Type B pancreatic cell (in vitro differentiated cells): ENCODE measurements at regions not wholly inside any gene's neighbourhood (a gene's known extent, or its start where the extent isn't known, plus 50 kb on each side); places are given as distances from the start of the nearest gene placed in this dataset.
"Not testable (repeated sequence)": the region's sequence is repeated elsewhere in the genome, so short reads cannot be mapped to it uniquely, and the experiment has no call there.

Experiments
- DNase-seq: peaks from one replicate; pipeline ENCODE4 v3.0.0; 2021; ENCODE audit warnings: mixed read lengths; ENCODE audit not compliant: unreplicated experiment; ENCODE audit errors: extremely low spot score
- H3K27ac Mint-ChIP-seq: 2 replicates; pipeline ENCODE4 v1.8.0; 2021; ENCODE audit warnings: mild to moderate bottlenecking, mixed read lengths
- H3K27me3 Mint-ChIP-seq: 2 replicates; pipeline ENCODE4 v1.8.0; 2021; ENCODE audit warnings: mixed read lengths
- H3K36me3 Mint-ChIP-seq: 2 replicates; pipeline ENCODE4 v1.8.0; 2021; ENCODE audit warnings: mixed read lengths
- H3K4me1 Mint-ChIP-seq: one replicate; pipeline ENCODE4 v1.8.0; 2021; ENCODE audit warnings: mixed read lengths; ENCODE audit not compliant: unreplicated experiment
- H3K4me3 Mint-ChIP-seq: 2 replicates; pipeline ENCODE4 v1.8.0; 2021; ENCODE audit warnings: mild to moderate bottlenecking, mixed read lengths
- H3K9me3 Mint-ChIP-seq: 2 replicates; pipeline ENCODE4 v1.8.0; 2021; ENCODE audit warnings: mixed read lengths
- TF ChIP-seq, protein P1 (sequence below): fragments of 200-600 bp; sonication (generic); conservative IDR thresholded peaks from 2 replicates; pipeline ENCODE4 v1.5.0; 2021; ENCODE audit warnings: antibody characterized with exemption, mild to moderate bottlenecking

- no peak for DNase-seq
- TF ChIP-seq, protein P1, sequence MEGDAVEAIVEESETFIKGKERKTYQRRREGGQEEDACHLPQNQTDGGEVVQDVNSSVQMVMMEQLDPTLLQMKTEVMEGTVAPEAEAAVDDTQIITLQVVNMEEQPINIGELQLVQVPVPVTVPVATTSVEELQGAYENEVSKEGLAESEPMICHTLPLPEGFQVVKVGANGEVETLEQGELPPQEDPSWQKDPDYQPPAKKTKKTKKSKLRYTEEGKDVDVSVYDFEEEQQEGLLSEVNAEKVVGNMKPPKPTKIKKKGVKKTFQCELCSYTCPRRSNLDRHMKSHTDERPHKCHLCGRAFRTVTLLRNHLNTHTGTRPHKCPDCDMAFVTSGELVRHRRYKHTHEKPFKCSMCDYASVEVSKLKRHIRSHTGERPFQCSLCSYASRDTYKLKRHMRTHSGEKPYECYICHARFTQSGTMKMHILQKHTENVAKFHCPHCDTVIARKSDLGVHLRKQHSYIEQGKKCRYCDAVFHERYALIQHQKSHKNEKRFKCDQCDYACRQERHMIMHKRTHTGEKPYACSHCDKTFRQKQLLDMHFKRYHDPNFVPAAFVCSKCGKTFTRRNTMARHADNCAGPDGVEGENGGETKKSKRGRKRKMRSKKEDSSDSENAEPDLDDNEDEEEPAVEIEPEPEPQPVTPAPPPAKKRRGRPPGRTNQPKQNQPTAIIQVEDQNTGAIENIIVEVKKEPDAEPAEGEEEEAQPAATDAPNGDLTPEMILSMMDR, result no peak
- no peak overlapping the region for H3K27ac Mint-ChIP-seq
- no peaks in the 10 kb centered on the region for H3K27me3 Mint-ChIP-seq
- H3K4me1 Mint-ChIP-seq, result no peaks in the 10 kb centered on the region
- H3K36me3 Mint-ChIP-seq, result no peaks in the 10 kb centered on the region
- H3K4me3 Mint-ChIP-seq, result no peak overlapping the region
- H3K9me3 Mint-ChIP-seq, result no peaks in the 10 kb centered on the region
These were observed 601.5 kb downstream of the ACTL7B start for GRCh38 chr9:108254236-108254635.

DNA sequence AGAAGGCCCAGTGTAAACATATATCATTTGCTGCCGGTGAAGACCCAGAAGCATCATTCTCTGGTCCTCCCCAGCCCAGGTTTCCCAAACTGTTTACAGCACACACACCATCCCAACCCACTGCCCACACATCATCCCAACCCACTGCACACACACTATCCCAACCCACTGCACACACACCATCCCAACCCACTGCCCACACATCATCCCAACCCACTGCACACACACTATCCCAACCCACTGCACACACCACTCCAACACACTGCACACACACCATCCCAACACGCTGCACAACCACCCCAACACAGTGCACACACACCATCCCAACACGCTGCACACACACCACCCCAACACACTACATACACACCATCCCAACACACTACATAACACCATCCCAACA is 608.4 kb downstream of the ACTL7B start:
- H3K27ac Mint-ChIP-seq, H3K4me1 Mint-ChIP-seq, H3K27me3 Mint-ChIP-seq, H3K4me3 Mint-ChIP-seq, H3K9me3 Mint-ChIP-seq, DNase-seq, H3K36me3 Mint-ChIP-seq: not testable (repeated sequence)

DNA sequence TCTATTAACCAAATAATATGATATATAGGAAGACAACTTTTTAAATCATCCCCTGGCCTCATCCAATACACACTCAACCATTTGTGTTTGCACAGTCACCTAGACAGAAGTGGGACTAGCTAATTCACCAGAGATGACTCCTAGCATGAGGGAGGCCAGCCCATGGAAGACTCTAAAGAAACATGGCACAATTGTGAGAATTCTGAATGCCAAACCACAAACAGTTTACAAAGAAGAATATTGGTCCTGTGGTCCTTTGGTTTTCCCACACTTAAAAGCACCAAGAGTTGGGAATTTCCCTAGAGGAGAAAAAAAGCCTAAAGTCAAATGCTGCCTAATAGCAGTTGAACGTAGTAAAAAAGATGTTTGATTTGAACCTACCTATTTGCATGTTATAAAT is 609.9 kb downstream of the ACTL7B start:
- no peak for DNase-seq
- no peaks in the 10 kb centered on the region for H3K9me3 Mint-ChIP-seq
- no peak overlapping the region for H3K27ac Mint-ChIP-seq
- TF ChIP-seq, protein P1, result no peak
- no peaks in the 10 kb centered on the region for H3K36me3 Mint-ChIP-seq
- no peak overlapping the region for H3K4me3 Mint-ChIP-seq
- no peaks in the 10 kb centered on the region for H3K27me3 Mint-ChIP-seq
- H3K4me1 Mint-ChIP-seq, result peaks cover 5% of the 10 kb centered on the region

- Mint-ChIP-seq H3K27me3 (no peaks in the 10 kb centered on the region), H3K4me1 (peaks cover 5% of the 10 kb centered on the region), H3K4me3 (no peak overlapping the region), H3K9me3 (no peaks in the 10 kb centered on the region), H3K27ac (no peak overlapping the region), H3K36me3 (no peaks in the 10 kb centered on the region)
- TF ChIP-seq, protein P1, result no peak
- DNase-seq, result no peak
These were observed 610.5 kb downstream of the ACTL7B start for GRCh38 chr9:108245331-108245730.

GRCh38 chr9:108244686-108245085 is 611.1 kb downstream of the ACTL7B start:
- no peaks in the 10 kb centered on the region for H3K27me3 Mint-ChIP-seq
- no peak overlapping the region for H3K27ac Mint-ChIP-seq
- TF ChIP-seq, protein P1, result no peak
- no peaks in the 10 kb centered on the region for H3K9me3 Mint-ChIP-seq
- peaks cover 9% of the 10 kb centered on the region for H3K4me1 Mint-ChIP-seq
- no peak for DNase-seq
- H3K36me3 Mint-ChIP-seq, result no peaks in the 10 kb centered on the region
- H3K4me3 Mint-ChIP-seq, result no peak overlapping the region

- TF ChIP-seq, protein P1, result no peak
- Mint-ChIP-seq H3K9me3 (no peaks in the 10 kb centered on the region), H3K27ac (no peak overlapping the region), H3K36me3 (no peaks in the 10 kb centered on the region), H3K27me3 (no peaks in the 10 kb centered on the region), H3K4me1 (peaks cover 10% of the 10 kb centered on the region), H3K4me3 (no peak overlapping the region)
- DNase-seq, result no peak
These were observed 614.3 kb downstream of the ACTL7B start for GRCh38 chr9:108241384-108242073.
